ENCODE measurements at regions not wholly inside any gene's neighbourhood (a gene's known extent, or its start where the extent isn't known, plus 50 kb on each side); places are given as distances from the start of the nearest gene placed in this dataset.

GRCh38 chr9:95724253-95724991 is 151.1 kb upstream of the ERCC6L2 start:
- H3K27ac ChIP-seq = no peak overlapping the region
- TF ChIP-seq CTCF (conservative IDR thresholded peaks at IDR 0.05) (no peak), ZFX (IDR thresholded peaks at IDR 0.05) (no peak)

- peak overlapping the region; percentile 89 for H3K27ac ChIP-seq
Measured at GRCh38 chr9:95722141-95722540, 153.3 kb upstream of the ERCC6L2 start.

GRCh38 chr9:95721061-95721531 is 154.4 kb upstream of the ERCC6L2 start:
- TF ChIP-seq ZFX (IDR thresholded peaks at IDR 0.05) = no peak
- no peak for TF ChIP-seq CTCF (conservative IDR thresholded peaks at IDR 0.05)
- H3K27ac ChIP-seq = peak overlapping the region; percentile 61; the same call in 1 of the 2 replicates

More at GRCh38 chr9:95722141-95722540, 153.3 kb upstream of the ERCC6L2 start:
- TF ChIP-seq CTCF (conservative IDR thresholded peaks at IDR 0.05) (no peak), ZFX (IDR thresholded peaks at IDR 0.05) (no peak; the same call in 1 of the 2 replicates)

- TF ChIP-seq ZFX (IDR thresholded peaks at IDR 0.05) (no peak), CTCF (conservative IDR thresholded peaks at IDR 0.05) (no peak)
- H3K27ac ChIP-seq = peak overlapping the region; percentile 76
Measured at GRCh38 chr9:95720496-95720895, 155.0 kb upstream of the ERCC6L2 start.

- TF ChIP-seq CTCF (conservative IDR thresholded peaks at IDR 0.05) = no peak
- H3K27ac ChIP-seq = peak overlapping the region; percentile 39
Measured at GRCh38 chr9:95719354-95719753, 156.1 kb upstream of the ERCC6L2 start.

- no peak overlapping the region for H3K27ac ChIP-seq
- no peak for TF ChIP-seq CTCF (conservative IDR thresholded peaks at IDR 0.05)
- TF ChIP-seq ZFX (IDR thresholded peaks at IDR 0.05) = no peak
Measured at GRCh38 chr9:95718263-95718662, 157.2 kb upstream of the ERCC6L2 start.

- TF ChIP-seq CTCF (conservative IDR thresholded peaks at IDR 0.05) (no peak), ZFX (IDR thresholded peaks at IDR 0.05) (no peak)
- H3K27ac ChIP-seq = no peak overlapping the region; the same call in 1 of the 2 replicates
Measured at GRCh38 chr9:95715868-95716435, 159.5 kb upstream of the ERCC6L2 start.

All from C4-2B (cell line).